Left forelimb (tissue), 1 donor: ENCODE measurements at regions not wholly inside any gene's neighbourhood (a gene's known extent, or its start where the extent isn't known, plus 50 kb on each side); places are given as distances from the start of the nearest gene placed in this dataset.
"Not testable (repeated sequence)": the region's sequence is repeated elsewhere in the genome, so short reads cannot be mapped to it uniquely, and the experiment has no call there.

Source experiments
- DNase-seq: peaks from one replicate; pipeline ENCODE4 v3.0.0-alpha.2; 2018; ENCODE audit warnings: low spot score

DNA sequence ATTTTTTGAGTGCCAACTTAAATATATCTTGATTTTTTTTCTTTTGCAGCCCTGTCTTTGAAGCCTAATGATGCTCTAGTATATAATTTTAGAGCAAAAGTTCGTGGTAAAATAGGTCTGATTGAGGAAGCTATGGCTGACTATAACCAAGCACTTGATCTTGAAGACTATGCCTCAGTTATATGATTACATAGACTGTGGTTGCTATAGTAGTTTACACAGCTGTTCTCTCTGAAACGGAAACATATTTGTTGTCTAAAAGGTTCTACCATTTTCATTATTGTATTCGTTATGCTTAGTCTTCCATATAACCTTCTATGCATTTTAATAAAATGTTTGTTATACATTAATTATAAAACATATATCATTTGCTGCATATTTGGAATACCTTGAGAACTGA is 246.7 kb downstream of the TTC6 start:
- DNase-seq = no peak

DNA sequence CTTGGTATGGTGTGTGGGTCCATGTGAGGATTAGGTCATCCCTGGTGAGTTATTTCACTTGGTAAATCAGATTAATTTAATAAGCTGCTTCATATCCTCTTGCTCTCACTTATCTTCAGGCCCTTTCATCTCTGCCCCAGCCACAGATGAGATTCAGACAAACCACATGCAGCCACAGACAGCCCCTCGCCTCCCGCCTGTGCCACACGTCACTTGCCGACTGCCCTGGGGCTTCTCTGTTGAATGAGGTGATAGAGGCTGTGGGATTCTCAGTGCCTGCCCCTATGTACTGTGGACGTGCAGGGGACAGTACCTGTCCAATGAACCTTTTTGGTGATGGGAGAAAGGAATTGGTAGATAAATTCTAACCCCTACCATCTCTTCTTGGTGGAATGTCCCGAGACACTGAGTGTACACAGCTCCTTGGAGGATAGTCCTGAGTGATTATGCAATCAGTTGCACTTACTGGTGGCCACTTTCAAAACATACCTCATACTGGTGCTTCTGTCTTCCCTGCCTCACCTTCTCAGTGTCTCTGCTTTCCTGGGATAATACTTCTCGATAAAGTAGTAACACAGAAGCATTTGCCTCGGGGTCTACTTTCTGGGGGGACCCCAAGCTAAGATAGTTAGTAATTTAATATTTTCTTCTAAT is 248.7 kb downstream of the TTC6 start:
- no peak for DNase-seq

DNA sequence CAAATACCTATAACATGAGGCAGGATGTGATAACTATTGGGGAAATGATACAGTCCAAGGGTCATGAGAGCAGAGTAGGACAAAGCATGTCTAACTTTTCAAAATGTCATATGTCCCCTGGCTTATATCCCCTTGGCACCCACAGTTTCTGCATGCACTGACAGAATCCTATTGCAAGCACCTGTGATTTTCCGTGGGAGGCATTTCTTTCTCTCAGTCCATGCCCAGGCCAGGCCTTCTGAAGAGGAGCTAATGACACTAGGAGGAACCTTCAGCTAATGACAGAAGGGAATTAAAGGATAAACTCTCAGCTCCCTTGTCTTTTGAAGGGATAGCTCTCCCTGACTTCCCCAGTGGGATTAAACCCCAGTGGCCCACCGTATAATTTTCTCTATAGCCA is 249.2 kb downstream of the TTC6 start:
- DNase-seq = no peak

DNA sequence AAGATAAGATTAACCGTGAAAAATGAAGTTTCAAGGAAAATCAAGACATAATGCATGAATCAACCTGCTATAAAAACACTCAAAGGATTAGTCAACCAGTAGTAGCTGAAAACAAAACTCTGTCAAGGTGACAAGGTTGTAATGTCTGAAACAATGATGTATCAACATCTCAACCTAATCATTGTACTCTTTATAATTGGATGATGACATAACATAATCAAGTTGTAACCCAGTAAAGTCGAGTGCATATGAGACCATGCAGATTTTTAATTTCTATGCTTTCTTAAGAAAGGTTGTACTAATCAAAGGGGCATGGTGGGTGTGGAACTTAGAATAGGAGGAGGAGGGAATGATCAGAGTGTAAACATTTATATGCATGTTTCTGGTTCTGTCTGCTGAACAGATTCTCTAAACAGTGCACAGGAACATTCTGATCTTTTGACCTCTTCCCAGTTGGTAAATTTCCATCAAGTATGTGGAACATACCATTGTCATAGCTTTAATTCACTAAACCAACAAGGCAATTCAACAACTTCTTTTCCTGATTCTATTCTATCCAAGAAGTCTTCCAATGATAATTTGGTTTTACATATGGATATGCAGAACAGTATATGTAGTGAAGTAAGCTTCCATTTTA is 253.7 kb downstream of the TTC6 start:
- DNase-seq = no peak

DNA sequence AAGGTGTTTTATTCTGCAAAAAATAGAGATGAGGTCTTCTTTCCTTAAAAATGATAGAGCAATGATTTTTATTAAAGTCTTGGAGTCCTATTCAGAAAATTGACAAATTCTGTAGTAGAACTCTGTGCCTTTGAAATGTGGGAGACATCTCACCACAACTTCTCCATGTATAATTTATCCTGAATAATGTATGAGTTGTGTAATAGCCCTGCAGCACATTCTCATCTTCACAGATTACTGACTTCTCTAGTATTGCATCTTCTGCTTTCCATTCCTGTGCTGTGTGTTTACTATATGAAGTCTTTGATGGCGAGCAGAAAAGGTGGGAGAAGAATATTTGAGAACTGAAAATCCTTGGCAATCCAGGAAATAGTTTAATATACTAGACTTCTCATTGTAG is 255.6 kb downstream of the TTC6 start:
- DNase-seq = no peak

DNA sequence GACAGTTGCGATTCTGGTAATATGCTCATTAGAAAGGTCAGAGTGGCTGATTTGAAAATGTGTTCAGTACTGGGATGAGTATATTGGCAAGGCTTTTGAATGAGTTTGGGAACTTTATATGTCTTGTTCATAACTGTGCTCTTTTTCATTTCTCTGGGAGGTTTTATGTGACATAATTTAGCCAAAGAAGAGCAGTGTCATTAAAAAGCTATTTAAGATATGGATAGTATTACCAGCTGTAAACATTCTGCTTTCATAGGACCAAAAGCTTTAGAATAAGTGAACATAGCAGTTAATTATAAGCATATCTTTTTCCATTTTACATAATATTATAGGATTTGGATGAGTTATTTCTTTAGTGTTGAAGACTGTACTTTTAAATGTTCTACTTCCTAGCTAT is 260.4 kb downstream of the TTC6 start:
- no peak for DNase-seq

DNA sequence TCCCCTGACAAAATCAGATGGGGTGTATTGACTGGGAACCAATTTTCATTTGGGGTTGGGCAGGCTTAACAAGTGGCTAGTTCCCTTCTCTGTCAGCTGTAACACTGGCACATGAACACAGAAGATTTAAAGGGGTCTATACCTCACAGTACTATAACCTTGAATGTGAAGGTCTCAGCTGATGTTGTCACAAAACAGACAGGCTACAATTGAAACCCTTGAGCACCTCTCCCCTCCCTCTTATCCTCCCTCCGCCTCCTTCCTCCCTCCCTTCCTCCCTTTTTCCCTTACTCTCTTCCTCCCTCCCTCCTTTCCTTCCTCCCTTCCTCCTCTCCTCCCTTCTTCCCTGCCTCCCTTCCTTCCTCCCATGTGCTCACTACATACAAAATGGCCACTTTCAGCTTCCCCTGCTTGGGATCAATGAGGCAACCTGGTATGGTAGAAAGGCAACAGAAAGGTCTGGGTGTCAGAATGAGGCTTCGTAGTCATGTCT is 262.4 kb downstream of the TTC6 start:
- no peak for DNase-seq

DNA sequence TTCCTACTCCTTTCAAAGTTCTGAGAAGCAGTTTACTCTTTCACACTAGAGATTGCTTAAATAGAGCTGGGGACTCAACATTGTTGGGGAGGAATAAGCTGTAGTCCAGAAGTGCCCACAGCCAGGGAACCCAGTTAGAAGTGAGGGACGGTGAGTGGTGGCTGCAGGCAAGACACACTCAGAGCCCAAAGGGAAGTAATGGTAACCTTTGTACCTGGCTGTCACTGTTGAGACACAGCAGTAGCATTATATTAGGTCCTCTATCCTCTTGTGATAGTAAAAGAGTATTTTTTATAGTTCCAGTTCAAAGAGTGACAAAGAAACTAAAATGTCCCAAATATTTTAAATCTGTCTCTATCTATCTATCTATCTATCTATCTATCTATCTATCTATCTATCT is 263.3 kb downstream of the TTC6 start:
- DNase-seq = no peak

DNA sequence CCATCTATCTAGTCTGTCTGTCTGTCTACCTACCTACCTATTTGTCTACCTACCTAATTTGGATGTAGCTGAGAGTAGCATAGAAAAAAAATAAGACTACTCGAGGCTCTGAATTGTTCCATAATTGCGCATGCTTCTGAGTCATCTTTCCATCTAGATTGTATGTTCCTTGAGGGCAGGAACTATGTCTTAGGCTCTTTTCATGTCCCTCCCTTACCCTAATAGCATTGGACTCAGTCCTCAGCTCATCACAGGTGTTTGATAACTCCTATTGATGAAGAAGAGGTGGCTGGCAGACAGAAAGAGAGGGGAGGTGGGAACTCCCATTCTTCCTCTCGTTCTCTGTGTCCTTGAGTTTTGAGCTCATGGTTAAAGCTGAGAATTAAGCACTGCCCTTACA is 263.7 kb downstream of the TTC6 start:
- DNase-seq = no peak

DNA sequence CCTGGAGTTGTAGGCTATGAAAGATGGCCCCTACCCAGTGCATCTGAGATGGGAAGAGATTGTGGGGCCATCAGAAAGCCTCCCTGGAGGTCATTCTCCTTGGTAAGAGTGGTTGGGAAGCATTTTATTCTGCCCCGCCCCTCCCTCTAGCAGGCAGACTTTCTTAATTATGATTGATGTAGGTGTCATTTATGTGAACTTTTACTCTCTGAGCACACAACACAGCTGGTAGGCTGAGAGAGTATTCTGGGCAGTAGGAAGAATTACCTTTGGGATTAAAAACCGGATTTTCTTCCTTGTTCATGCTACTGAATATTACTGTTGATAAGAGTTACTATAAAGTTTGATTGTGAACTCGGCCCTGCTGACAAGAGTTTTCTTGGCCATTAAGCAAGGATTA is 266.8 kb downstream of the TTC6 start:
- DNase-seq = no peak

DNA sequence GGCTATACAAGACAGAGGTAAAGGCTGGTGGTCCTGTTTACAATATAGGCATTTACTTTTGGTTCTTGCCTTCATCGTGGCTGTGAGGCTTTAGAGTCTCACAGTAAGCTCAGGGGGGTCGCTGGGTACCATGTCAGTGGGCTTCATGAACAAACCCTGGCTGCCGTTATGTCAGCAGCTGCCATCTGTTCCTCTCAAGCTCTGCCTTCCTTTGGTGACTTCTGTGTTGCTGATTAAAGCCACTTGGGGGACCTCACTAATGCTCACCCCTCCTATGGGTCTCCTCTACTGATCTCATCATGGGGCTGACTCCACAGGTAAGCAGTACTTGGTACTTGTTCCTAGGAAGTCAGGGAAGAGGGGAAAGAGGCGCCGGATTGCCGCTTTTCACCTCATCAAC is 268.7 kb downstream of the TTC6 start:
- DNase-seq = no peak

DNA sequence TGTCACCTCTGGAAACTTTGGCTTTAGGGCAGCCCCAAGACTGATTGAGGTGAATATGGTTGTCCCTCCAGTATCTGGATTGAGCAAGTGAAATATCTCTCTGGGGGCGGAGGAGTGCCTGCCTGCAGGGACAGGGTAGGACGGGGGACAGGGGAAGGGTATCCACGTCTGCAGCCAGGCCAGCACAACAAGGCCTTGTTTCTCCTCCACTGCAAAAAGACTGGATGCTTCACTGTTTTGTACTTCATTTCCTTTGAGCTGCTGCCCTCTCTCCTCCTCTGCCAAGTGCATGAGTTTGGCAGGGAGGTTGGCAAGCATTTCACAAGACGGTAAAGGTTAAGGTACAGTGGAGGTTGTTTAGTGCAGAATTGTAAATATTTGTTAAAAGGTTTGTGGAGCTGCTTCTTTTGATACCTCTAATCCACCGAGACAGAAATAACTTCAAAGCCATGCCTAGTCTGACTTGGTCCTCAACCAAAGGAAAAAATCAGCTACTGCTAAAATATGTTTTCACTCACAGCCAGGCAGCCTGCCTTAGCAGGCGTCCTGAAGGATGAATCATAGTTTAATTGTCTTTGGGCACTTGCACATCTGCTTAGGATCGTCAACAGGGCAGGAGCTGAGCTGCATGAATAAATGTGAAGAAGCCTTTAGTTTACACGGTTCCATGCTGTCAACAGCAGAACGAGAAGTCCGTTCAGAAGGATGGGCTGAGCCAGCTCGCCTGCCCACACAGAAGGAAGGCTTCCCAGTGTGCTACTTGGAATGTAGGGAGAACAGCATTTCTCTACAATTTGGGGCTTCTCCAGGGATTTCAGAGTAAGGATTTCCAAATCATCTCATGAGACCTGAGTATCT is 269.7 kb downstream of the TTC6 start:
- DNase-seq = no peak

DNA sequence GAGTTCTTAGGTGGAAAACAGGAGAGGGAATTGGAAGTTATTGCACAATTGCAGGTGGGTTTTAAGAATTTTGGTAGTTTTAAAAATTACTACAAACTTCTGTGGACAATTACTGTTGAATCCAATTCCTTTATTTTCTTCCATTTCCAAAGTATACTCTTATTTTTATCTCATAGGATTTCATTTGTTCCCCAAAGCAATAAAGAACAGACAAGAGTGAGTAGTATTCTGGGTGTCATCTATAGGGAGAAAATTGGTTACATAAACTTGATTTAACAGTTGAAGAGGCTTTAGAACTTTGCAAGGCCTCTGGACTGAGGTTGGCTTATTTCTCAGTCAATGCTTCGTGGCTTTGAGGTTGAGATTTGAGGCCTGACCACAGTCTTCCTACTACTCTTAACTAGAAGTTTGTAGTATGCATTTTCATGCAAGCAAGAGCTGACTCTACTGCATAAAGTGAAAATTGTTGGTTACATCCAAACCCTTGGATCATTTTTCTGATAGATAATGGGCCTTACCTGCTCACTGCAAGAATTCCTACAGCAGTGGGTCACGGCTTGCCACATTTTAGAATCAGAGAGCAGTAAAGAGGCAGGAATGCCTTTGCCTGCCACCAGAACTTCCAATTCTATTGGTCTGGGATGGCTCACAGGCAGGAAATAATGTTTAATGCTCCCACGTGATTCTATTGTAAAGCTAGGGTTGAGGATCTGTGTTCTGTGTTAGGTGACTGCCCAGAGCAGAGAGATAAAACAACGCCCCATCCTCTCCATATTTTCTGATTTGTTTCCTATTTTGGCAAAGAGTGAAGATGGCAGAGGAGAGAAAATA is 270.5 kb downstream of the TTC6 start:
- no peak for DNase-seq

DNA sequence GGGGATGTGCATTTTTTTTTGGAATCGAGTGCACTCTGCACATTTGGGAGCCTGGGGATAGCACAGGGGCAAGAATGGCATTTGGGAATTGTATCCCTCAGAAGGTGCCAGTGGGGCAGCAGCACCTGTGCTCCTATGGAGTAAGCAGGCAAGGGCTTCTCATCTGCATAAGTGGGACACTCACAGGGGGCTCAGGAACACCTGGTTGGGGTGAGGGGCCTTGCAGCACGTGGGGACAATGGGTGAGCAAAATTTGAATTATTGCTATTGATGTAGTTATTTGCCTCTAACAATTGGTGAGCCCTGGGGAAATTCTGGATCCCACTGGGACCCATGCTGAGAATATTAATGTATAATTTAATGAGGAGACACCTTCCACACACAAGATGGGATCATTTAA is 274.2 kb downstream of the TTC6 start:
- DNase-seq = no peak

DNA sequence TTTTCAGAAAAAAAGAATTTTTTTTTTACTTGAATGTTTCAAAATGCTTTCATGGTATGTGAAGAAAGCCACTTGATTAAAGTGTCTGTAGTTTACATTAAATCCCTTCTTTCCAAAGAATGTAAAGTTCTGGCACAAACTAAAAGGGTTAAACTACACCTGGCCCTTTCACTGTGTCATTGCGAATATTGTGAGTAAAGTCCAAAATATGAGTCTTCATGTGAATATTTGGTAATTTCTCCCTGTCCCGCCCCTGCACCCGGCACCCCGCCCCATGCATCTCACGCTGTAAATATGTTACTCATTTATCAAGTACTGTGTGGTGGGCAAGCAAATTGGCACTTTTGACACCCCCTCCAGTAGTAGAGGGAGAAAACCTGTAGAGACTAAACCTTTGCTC is 274.7 kb downstream of the TTC6 start:
- DNase-seq = no peak

DNA sequence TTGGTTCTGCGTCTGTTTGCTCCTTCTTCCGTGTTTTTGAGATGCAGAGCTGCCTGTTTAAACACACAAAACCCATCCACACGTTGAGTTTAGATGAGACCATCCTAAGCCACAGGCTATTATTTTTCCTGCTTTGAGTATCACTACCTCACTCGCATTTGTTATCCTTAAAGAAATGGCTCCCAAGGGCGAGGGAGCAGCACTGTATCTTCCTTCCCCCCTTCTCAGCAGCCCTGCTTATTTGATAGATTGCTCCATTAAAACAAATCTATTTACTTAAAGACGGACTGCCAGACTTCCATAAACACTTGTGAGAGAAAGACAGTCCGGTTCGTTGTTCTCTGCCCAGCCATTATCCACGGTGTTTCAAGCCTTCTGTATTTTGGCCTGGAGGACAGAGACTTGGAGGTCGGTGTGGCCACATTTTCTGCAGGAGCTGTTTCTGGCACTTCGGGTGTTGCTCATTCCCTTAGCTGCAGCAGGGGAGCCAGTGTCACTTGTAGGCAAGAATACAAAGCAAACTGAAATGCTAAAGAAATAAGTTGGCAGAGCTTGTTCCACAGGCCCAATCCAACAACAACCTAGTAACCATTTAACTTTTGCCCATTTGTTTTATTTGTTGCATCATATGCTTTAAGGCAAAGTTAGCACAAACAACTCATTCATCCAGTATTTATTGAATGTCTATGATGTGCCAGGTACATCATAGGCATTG is 275.4 kb downstream of the TTC6 start:
- no peak for DNase-seq

DNA sequence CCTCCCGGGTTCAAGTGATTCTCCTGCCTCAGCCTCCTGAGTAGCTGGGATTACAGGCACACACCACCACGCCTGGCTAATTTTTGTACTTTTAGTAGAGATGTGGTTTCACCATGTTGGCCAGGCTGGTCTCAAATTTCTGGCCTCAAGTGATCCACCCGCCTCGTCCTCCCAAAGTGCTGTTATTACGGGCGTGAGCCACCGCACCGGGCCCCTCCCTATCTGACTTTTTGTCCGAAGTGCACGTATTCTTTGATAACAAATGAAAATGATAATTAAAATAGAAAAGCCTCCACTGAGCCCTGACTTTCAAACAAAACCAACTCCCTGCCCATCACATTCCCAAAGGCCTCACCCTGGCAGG is 278.6 kb downstream of the TTC6 start:
- not testable (repeated sequence) for DNase-seq

DNA sequence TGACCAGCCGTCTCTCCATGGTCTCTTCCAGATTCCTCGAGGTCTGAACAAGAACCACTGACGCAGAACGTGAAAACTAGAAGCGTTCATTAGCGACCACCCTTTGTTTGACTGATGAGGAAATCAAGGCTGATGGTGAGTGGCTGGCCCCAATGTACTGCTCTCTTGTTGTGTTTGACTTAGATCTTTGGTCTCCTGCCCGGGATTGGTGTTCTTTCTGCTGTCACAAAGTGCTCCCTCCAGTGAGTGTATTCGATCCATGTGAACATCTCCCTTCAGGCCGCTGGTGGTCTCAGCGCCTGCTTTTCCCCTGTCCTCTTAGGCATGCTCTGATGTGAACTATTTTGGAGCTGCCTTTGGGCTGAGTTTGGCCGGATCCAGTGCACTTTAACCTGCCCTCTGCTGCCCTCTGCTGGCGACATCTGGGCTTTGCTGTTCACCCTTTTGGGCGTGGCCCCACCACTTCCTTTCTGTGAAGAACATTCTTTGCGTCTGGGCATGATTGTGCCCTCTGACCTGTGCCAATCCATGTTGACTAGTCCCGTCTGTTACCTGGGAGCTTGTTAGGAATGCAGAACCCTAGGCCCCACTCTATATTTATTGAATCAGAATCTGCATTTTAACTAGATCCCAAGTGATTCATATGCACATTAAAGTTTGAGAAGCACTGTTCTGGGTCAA is 279.1 kb downstream of the TTC6 start:
- peak; percentile 82 for DNase-seq

DNA sequence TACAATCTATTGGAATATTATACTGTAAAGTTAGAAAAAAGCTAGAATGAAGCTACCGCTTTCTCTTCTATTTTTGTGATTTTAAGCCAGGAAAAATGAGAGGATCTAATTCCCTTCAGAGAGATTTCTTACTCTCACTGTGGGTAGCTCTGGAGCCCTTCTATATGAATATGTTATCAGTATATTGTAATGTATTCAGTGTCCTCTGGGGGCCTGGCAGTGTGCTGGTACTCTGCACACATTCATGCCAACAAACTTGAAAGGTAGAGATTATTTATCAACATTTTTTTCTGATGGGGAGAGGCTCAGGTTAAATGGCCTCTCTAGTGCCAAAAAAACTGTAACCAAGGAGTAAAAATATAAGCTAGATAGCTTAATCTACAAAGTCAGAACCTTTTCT is 292.8 kb downstream of the TTC6 start:
- no peak for DNase-seq

DNA sequence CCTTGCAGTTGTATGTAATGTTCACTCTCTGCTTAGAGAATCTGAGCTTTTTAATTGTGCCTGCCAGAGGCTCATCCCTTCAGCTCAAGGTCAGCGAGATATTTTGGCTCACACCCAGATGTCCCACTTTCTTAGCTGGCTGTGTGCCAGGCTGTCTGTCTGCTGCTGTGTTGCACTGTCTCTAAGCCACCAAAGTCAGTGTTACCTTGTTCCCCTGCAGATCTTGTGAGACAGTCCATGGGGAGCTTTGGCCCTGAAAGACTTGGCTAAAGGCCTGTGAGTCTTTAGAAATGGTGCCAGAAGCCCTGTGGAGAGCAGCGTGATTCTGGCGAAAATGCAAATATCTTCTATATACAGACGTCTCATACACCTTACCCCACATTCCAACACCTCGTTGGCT is 293.7 kb downstream of the TTC6 start:
- no peak for DNase-seq

DNA sequence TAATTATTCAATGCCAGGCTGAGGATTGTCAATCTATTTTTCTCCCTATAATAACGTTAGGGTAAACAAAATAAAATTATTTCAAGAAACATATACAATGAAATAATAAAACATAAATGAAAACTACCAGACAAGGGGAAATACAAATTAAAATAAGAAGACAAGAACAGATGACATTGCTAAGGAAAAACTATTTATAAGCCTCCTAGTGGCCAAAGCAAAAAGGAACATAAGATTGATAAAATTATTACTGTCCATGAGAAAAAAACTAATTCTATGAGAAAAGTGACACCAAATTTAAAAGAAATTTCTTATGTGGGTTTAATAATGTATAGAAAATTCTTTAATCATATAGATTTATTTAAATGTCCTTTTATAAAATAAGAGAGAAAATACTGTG is 294.7 kb downstream of the TTC6 start:
- no peak for DNase-seq
